ENCODE measurements at regions not wholly inside any gene's neighbourhood (a gene's known extent, or its start where the extent isn't known, plus 50 kb on each side); places are given as distances from the start of the nearest gene placed in this dataset.

GRCh38 chr7:114309729-114310128 is 104.9 kb upstream of the FOXP2 start:
- no peak for TF ChIP-seq CTCF (conservative IDR thresholded peaks at IDR 0.05)
- peak overlapping the region; percentile 59 for H3K27ac ChIP-seq

DNA sequence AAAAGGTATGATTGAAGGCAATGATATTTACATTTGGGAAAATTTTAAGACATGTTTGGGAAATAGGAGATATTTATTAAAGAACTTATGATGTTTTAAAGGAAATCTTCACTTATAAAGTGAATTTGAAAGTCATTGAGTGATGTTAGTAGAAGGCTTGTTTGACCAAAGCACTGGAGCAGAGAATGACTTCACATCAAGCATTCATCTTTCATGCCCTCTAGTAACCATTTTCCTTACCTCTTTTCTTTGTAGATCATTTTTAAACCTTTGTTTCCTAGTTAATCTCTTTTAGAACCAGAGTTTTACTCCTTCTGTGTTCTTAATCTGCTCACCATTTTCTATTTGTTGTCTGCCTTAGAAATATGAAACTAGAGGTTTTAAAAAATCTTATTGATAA is 111.3 kb upstream of the FOXP2 start:
- H3K27ac ChIP-seq: no peak overlapping the region
- no peak for TF ChIP-seq CTCF (conservative IDR thresholded peaks at IDR 0.05)

DNA sequence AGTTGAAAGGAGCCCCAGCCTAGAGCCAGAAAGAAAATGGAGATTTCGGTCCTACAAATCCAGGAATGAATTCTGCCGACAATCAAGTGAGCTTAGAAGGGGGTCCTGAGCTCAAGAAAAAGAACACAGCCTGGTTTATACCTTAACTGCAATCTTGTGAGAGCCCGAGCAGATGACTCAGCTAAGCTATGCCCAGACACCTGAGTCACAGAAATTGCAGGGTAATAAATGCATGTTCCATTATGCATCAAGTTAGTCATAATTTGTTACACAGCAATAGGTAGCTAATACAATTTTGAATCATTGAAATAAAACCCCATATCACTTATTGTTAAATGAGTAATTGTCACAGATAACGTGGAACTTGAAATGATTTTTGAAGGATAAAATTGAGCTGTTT is 111.8 kb upstream of the FOXP2 start:
- no peak overlapping the region for H3K27ac ChIP-seq
- TF ChIP-seq CTCF (conservative IDR thresholded peaks at IDR 0.05): no peak

DNA sequence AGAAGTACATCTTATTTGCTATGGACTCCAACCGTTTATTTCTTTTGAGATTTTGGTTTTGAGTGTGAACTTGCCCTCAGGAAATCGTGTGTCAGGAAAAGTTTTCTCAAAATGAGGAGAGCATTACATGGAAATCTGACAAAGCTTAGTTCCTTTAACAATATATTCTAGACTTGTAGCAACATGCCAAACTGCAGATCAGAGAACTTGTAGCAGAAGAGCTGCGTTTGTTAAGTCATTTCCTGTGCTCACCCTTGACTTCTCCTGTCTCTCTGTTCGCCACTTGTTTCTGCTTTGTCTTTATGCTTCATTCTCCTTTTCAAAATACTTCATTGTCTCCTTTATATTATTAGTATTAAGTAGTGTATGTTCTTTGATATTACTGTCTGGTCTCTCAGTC is 116.6 kb upstream of the FOXP2 start:
- TF ChIP-seq CTCF (conservative IDR thresholded peaks at IDR 0.05): no peak

GRCh38 chr7:114297121-114297520 is 117.5 kb upstream of the FOXP2 start:
- H3K27ac ChIP-seq: peak overlapping the region; percentile 30
- no peak for TF ChIP-seq CTCF (conservative IDR thresholded peaks at IDR 0.05)

More for the DNA sequence above, 116.6 kb upstream of the FOXP2 start:
- H3K27ac ChIP-seq: no peak overlapping the region

- peak overlapping the region; percentile 30 for H3K27ac ChIP-seq
Measured at GRCh38 chr7:114295522-114295921, 119.1 kb upstream of the FOXP2 start.

GRCh38 chr7:114294036-114294435 is 120.6 kb upstream of the FOXP2 start:
- no peak overlapping the region for H3K27ac ChIP-seq
- no peak for TF ChIP-seq CTCF (conservative IDR thresholded peaks at IDR 0.05)

More at GRCh38 chr7:114295522-114295921, 119.1 kb upstream of the FOXP2 start:
- TF ChIP-seq CTCF (conservative IDR thresholded peaks at IDR 0.05): no peak
